ENCODE measurements at regions not wholly inside any gene's neighbourhood (a gene's known extent, or its start where the extent isn't known, plus 50 kb on each side); places are given as distances from the start of the nearest gene placed in this dataset.

- Histone ChIP-seq H3K23ac (ENCODE audit: low read length in 2 of 2) (no peak overlapping the region), H4K91ac (ENCODE audit: low read length) (no peak overlapping the region), H3K27ac (ENCODE audit: low read length, poor library complexity, severe bottlenecking) (no peak overlapping the region), H3K9ac (ENCODE audit: low read length) (no peak overlapping the region), H3K4me1 (ENCODE audit: control insufficient read depth, insufficient read depth, low read depth, low read length) (peaks cover 18% of the 10 kb centered on the region), H2BK120ac (ENCODE audit: low read depth, low read length) (no peak overlapping the region), H3K36me3 (ENCODE audit: control insufficient read depth in 1 of 2, insufficient read depth in 2 of 2, low read depth in 1 of 2, low read length in 2 of 2) (no peaks in the 10 kb centered on the region), H2AK5ac (ENCODE audit: low read length, severe bottlenecking) (no peak overlapping the region), H3K4me3 (ENCODE audit: insufficient read depth in 1 of 2, low read depth in 1 of 2, low read length in 2 of 2) (no peak overlapping the region), H2BK5ac (ENCODE audit: low read depth, low read length, poor library complexity, severe bottlenecking) (no peak overlapping the region), H4K8ac (ENCODE audit: low read length) (no peak overlapping the region), H3K14ac (ENCODE audit: low read length in 2 of 2) (no peak overlapping the region), H3K18ac (ENCODE audit: low read depth in 1 of 2, low read length in 2 of 2) (no peak overlapping the region), H2AFZ (ENCODE audit: low read depth, low read length) (no peak overlapping the region), H3K4me2 (ENCODE audit: low read length, poor library complexity, severe bottlenecking) (no peak overlapping the region), H3K79me1 (replicated peaks; ENCODE audit: low read length, poor library complexity, severe bottlenecking) (no peaks in the 10 kb centered on the region), H3K27me3 (ENCODE audit: control insufficient read depth in 1 of 2, insufficient read depth in 1 of 2, low read length in 2 of 2) (peaks cover 0 to 31% of the 10 kb centered on the region in 2 experiments), H3K9me3 (ENCODE audit: control insufficient read depth, low read length) (peaks cover 13% of the 10 kb centered on the region), H2BK12ac (ENCODE audit: low read length in 2 of 2) (no peak overlapping the region), H2BK15ac (ENCODE audit: low read depth, poor library complexity, severe bottlenecking) (no peak overlapping the region), H3K4ac (ENCODE audit: low read depth in 1 of 2, low read length in 2 of 2) (no peak overlapping the region)
- 72% methylated on average over 10 of the region's 10 CpGs for WGBS
- peak; percentile 32 for DNase-seq
Measured at GRCh38 chr16:87233928-87234327, 83.3 kb downstream of the C16orf95 start.

DNA sequence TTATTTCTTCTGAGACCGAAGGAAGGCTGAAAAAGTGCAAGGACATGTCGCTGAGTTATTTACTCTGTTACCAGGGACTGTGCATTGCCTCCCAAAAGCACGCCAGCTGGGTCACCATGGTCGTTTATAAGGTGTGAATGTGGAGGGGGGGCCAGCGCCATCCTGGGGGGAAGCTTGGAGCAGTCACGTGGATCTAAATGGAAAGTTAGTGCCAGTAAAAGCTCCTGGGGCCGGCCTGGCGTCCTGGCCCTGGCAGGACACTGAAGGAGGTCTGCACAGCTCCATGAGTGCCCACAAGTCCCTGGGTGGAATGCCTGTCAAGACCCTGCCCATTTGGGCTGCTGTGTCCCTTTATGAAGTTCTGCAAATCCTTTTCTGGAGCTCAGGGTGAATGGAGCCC lies 82.6 kb downstream of the C16orf95 start:
- H2BK120ac ChIP-seq (ENCODE audit: low read depth, low read length): no peak overlapping the region
- no peak overlapping the region for H4K8ac ChIP-seq (ENCODE audit: low read length)
- peaks cover 0 to 30% of the 10 kb centered on the region in 2 experiments for H3K27me3 ChIP-seq (ENCODE audit: control insufficient read depth in 1 of 2, insufficient read depth in 1 of 2, low read length in 2 of 2)
- H4K91ac ChIP-seq (ENCODE audit: low read length): no peak overlapping the region
- 72% methylated on average over 8 of the region's 8 CpGs for WGBS
- no peak overlapping the region for H2BK15ac ChIP-seq (ENCODE audit: low read depth, poor library complexity, severe bottlenecking)
- no peak overlapping the region for H3K4me3 ChIP-seq (ENCODE audit: insufficient read depth in 1 of 2, low read depth in 1 of 2, low read length in 2 of 2)
- no peak overlapping the region for H3K14ac ChIP-seq (ENCODE audit: low read length in 2 of 2)
- H3K79me1 ChIP-seq (replicated peaks; ENCODE audit: low read length, poor library complexity, severe bottlenecking): no peaks in the 10 kb centered on the region
- H3K4me2 ChIP-seq (ENCODE audit: low read length, poor library complexity, severe bottlenecking): no peak overlapping the region
- H2AFZ ChIP-seq (ENCODE audit: low read depth, low read length): no peak overlapping the region
- H2AK5ac ChIP-seq (ENCODE audit: low read length, severe bottlenecking): no peak overlapping the region
- H3K36me3 ChIP-seq (ENCODE audit: control insufficient read depth in 1 of 2, insufficient read depth in 2 of 2, low read depth in 1 of 2, low read length in 2 of 2): no peaks in the 10 kb centered on the region
- no peak overlapping the region for H2BK5ac ChIP-seq (ENCODE audit: low read depth, low read length, poor library complexity, severe bottlenecking)
- H3K23ac ChIP-seq (ENCODE audit: low read length in 2 of 2): no peak overlapping the region
- no peak overlapping the region for H3K4ac ChIP-seq (ENCODE audit: low read depth in 1 of 2, low read length in 2 of 2)
- H3K9me3 ChIP-seq (ENCODE audit: control insufficient read depth, low read length): peaks cover 13% of the 10 kb centered on the region
- peaks cover 14% of the 10 kb centered on the region for H3K4me1 ChIP-seq (ENCODE audit: control insufficient read depth, insufficient read depth, low read depth, low read length)
- H3K27ac ChIP-seq (ENCODE audit: low read length, poor library complexity, severe bottlenecking): no peak overlapping the region
- no peak for DNase-seq
- H2BK12ac ChIP-seq (ENCODE audit: low read length in 2 of 2): no peak overlapping the region
- no peak overlapping the region for H3K18ac ChIP-seq (ENCODE audit: low read depth in 1 of 2, low read length in 2 of 2)
- H3K9ac ChIP-seq (ENCODE audit: low read length): no peak overlapping the region

GRCh38 chr16:87235810-87236515 lies 81.2 kb downstream of the C16orf95 start:
- H3K79me1 ChIP-seq (replicated peaks; ENCODE audit: low read length, poor library complexity, severe bottlenecking): no peaks in the 10 kb centered on the region
- no peak overlapping the region for H4K91ac ChIP-seq (ENCODE audit: low read length)

DNA sequence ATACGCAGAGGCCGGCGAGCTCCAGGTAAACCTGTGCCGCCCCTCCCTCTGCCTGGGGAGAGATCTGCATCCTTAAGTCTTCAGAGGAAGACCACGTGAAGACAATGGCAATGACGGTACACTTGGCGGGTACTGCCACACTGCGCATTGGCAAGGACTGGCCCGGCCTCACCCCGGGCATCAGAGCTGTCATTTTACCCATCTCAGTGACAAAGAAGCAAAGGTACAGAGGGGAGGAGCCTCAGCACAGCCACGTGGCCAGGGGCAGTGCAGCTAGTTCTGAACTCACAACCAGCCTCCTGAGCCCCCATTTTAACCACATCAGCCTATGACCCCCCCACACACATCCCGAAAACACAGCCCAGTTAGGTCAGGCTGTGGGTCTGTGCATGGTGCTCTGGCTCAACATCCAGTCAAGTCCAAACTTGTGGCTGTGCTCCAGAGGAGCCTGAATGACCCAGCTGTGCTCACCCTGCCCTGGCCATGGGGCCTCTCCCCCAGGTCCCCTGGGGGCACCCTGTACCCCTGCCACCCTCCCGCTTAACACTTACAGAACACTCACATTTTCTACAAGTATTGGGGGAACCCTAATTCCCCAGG lies 80.6 kb downstream of the C16orf95 start:
- peaks cover 12% of the 10 kb centered on the region for H3K4me1 ChIP-seq (ENCODE audit: control insufficient read depth, insufficient read depth, low read depth, low read length)
- peaks cover 9% of the 10 kb centered on the region for H3K9me3 ChIP-seq (ENCODE audit: control insufficient read depth, low read length)
- H2AFZ ChIP-seq (ENCODE audit: low read depth, low read length): no peak overlapping the region
- no peak overlapping the region for H2BK12ac ChIP-seq (ENCODE audit: low read length in 2 of 2)
- WGBS: 86% methylated on average over 13 of the region's 13 CpGs
- no peaks in the 10 kb centered on the region for H3K36me3 ChIP-seq (ENCODE audit: control insufficient read depth in 1 of 2, insufficient read depth in 2 of 2, low read depth in 1 of 2, low read length in 2 of 2)
- no peak overlapping the region for H3K14ac ChIP-seq (ENCODE audit: low read length in 2 of 2)
- no peak overlapping the region for H3K23ac ChIP-seq (ENCODE audit: low read length in 2 of 2)
- H2AK5ac ChIP-seq (ENCODE audit: low read length, severe bottlenecking): no peak overlapping the region
- H3K27ac ChIP-seq (ENCODE audit: low read length, poor library complexity, severe bottlenecking): no peak overlapping the region
- no peak overlapping the region for H3K9ac ChIP-seq (ENCODE audit: low read length)
- no peak overlapping the region for H2BK5ac ChIP-seq (ENCODE audit: low read depth, low read length, poor library complexity, severe bottlenecking)
- no peak overlapping the region for H2BK120ac ChIP-seq (ENCODE audit: low read depth, low read length)
- H3K27me3 ChIP-seq (ENCODE audit: control insufficient read depth in 1 of 2, insufficient read depth in 1 of 2, low read length in 2 of 2): peaks cover 10 to 28% of the 10 kb centered on the region in 2 experiments
- H4K91ac ChIP-seq (ENCODE audit: low read length): no peak overlapping the region
- H3K79me1 ChIP-seq (replicated peaks; ENCODE audit: low read length, poor library complexity, severe bottlenecking): no peaks in the 10 kb centered on the region
- H2BK15ac ChIP-seq (ENCODE audit: low read depth, poor library complexity, severe bottlenecking): no peak overlapping the region
- H4K8ac ChIP-seq (ENCODE audit: low read length): no peak overlapping the region
- no peak overlapping the region for H3K18ac ChIP-seq (ENCODE audit: low read depth in 1 of 2, low read length in 2 of 2)
- no peak overlapping the region for H3K4ac ChIP-seq (ENCODE audit: low read depth in 1 of 2, low read length in 2 of 2)
- no peak for DNase-seq
- no peak overlapping the region for H3K4me2 ChIP-seq (ENCODE audit: low read length, poor library complexity, severe bottlenecking)
- no peak overlapping the region for H3K4me3 ChIP-seq (ENCODE audit: insufficient read depth in 1 of 2, low read depth in 1 of 2, low read length in 2 of 2)

More at GRCh38 chr16:87235810-87236515, 81.2 kb downstream of the C16orf95 start:
- H2AFZ ChIP-seq (ENCODE audit: low read depth, low read length): no peak overlapping the region
- peaks cover 12% of the 10 kb centered on the region for H3K4me1 ChIP-seq (ENCODE audit: control insufficient read depth, insufficient read depth, low read depth, low read length)
- H4K8ac ChIP-seq (ENCODE audit: low read length): no peak overlapping the region
- H3K4me3 ChIP-seq (ENCODE audit: insufficient read depth in 1 of 2, low read depth in 1 of 2, low read length in 2 of 2): no peak overlapping the region
- H3K4me2 ChIP-seq (ENCODE audit: low read length, poor library complexity, severe bottlenecking): no peak overlapping the region
- no peaks in the 10 kb centered on the region for H3K36me3 ChIP-seq (ENCODE audit: control insufficient read depth in 1 of 2, insufficient read depth in 2 of 2, low read depth in 1 of 2, low read length in 2 of 2)
- no peak overlapping the region for H2BK5ac ChIP-seq (ENCODE audit: low read depth, low read length, poor library complexity, severe bottlenecking)
- peaks cover 7 to 28% of the 10 kb centered on the region in 2 experiments for H3K27me3 ChIP-seq (ENCODE audit: control insufficient read depth in 1 of 2, insufficient read depth in 1 of 2, low read length in 2 of 2)
- H3K14ac ChIP-seq (ENCODE audit: low read length in 2 of 2): no peak overlapping the region
- no peak overlapping the region for H2BK15ac ChIP-seq (ENCODE audit: low read depth, poor library complexity, severe bottlenecking)
- H3K9me3 ChIP-seq (ENCODE audit: control insufficient read depth, low read length): peaks cover 13% of the 10 kb centered on the region
- H3K23ac ChIP-seq (ENCODE audit: low read length in 2 of 2): no peak overlapping the region
- no peak overlapping the region for H3K27ac ChIP-seq (ENCODE audit: low read length, poor library complexity, severe bottlenecking)
- H2BK120ac ChIP-seq (ENCODE audit: low read depth, low read length): no peak overlapping the region
- peak overlapping the region in 1 of 2 experiments; percentile 6 for H2BK12ac ChIP-seq (ENCODE audit: low read length in 2 of 2)
- H3K9ac ChIP-seq (ENCODE audit: low read length): no peak overlapping the region
- no peak for DNase-seq
- H3K4ac ChIP-seq (ENCODE audit: low read depth in 1 of 2, low read length in 2 of 2): no peak overlapping the region
- H2AK5ac ChIP-seq (ENCODE audit: low read length, severe bottlenecking): no peak overlapping the region
- no peak overlapping the region for H3K18ac ChIP-seq (ENCODE audit: low read depth in 1 of 2, low read length in 2 of 2)
- 73% methylated on average over 15 of the region's 15 CpGs for WGBS

All from mesenchymal stem cell (in vitro differentiated cells and primary cell).